GM19452 (cell line): ENCODE measurements at regions not wholly inside any gene's neighbourhood (a gene's known extent, or its start where the extent isn't known, plus 50 kb on each side); places are given as distances from the start of the nearest gene placed in this dataset.
"Not testable (repeated sequence)": the region's sequence is repeated elsewhere in the genome, so short reads cannot be mapped to it uniquely, and the experiment has no call there.

ENCODE experiments used
- ATAC-seq: cut with Tn5 transposase; IDR thresholded peaks from one replicate; pipeline ENCODE4 v1.9.1; 2021; ENCODE audit not compliant: unreplicated experiment

DNA sequence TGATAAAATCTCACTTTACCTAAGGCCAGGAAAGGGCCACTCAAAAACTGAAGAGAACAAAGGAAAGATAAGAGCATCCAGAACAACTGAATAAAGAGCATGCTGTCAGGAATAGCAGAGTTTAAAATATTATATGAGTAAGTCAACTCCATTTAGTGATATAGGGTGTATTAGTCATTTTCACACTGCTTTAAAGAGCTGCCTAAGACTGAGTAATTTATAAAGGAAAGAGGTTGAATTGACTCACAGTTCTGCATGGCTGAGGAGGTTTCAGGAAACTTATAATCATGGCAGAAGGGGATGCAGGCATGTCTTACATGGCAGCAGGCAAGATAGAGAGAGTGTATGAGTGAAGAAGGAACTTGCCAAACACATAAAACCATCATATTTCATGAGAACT lies 778.0 kb upstream of the NECTIN3 start:
- ATAC-seq: no peak

DNA sequence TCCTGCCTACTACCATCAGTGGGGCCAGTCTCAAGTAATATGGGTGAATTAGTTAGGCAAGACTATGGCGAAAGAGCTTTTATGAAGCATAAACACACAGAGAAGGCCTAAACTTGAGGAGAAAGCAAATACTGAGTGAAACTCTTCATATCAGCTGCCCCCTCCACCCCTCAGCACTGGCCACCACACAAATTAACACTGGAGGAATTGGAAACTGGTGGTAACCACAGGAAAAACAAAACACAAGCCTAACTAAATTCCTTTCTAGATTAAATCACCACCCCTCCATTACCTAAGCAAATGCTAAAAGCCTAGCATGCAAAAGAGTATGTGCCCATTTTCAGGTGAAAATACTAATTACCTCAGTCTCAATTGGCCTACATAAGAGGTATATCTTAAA lies 774.7 kb upstream of the NECTIN3 start:
- no peak for ATAC-seq

DNA sequence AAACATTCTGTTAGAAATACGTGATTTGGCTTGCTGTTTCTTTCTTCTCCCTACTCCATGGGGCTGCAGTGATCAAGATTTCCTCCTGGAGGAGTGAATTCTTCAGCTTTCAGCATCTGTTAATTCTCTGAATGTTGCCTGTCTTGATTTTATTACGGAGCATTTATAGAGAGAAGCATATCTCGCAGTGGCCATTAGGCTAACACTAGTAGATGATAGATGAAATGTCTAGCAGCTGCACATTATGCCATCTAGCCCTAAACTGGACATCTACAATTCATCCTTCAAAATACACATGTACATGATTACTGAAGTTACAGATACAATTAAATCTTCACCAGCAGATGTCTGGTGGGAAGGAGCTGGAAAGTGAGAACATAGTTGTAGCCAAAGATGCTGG lies 769.8 kb upstream of the NECTIN3 start:
- ATAC-seq: no peak

DNA sequence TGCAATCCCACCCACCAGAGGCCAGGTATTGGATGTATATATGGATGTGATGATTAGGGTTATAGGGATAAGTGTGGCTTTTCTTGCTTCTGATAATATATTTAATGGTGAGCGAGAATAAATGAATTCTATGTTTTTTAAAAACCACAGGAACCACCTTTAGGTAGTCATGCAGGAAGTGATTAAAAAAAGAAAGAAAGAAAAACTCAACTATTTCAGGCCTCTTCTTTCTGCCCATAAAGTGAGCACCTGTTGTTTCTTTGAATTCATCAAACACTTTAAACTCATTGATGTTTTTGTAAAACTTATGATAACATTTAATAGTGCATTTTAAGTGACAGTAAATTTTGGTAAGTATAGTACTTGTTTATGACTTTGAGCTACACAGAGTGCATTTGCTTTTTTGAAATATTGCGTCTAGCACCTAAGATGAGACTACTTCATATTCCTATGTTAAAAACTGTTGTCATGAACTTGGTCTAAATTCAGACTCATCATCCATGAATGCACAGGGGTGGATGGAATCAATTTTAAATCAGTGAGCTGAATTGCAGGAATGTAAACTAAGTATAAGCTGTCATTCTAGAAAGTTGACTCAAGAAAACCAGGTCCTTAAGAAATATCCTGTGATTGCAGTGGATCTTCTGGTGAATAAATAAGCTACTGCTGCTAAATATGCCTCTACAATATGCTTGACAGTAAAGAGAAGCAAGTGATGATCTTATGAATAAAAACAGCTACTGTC lies 764.4 kb upstream of the NECTIN3 start:
- ATAC-seq: no peak

DNA sequence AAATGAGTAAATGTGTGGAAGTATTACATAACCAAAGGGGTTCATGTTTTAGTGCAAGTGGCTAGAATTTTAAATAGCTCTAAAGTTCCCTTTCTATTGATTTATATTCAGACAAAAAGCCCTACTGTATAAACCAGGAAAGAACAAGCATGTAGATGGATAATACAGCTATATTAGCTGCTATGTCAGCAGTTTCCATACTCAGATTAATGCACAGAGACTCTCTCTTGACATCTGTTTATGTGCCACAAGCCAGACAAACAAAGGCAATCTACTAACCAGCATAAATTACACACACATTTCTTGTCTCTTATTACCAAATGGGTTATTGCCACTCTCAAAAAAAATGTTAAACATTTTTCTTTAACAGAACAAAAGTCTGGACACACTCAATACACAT lies 760.1 kb upstream of the NECTIN3 start:
- ATAC-seq: no peak

DNA sequence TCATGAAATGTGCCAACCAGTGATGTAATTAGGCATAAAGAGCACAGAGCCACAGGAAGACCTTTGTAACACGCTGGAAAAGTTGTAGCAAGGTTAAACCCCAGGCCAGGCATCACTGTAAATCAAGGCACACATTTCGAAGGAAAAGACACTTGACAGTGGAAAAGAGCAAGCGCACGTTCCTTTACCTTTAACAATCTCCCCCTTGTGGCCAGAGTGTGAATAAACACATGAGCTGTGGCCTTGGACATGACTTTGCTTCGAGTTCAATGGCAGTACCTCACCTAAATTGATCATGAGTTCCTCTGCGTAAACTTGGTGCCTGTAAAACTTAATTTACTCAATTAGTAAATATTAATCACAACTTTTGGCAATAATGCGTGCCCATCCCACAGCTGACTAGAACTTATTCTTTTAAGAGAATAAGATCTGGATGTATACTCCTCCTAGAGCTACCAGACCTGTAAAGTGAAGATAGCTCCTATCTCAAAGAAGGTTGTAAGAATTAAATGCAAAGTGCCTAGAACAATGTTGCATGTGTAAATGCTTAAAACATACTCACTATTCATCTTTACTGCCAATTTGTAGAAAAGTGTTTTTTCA lies 757.0 kb upstream of the NECTIN3 start:
- peak; percentile 93 for ATAC-seq

DNA sequence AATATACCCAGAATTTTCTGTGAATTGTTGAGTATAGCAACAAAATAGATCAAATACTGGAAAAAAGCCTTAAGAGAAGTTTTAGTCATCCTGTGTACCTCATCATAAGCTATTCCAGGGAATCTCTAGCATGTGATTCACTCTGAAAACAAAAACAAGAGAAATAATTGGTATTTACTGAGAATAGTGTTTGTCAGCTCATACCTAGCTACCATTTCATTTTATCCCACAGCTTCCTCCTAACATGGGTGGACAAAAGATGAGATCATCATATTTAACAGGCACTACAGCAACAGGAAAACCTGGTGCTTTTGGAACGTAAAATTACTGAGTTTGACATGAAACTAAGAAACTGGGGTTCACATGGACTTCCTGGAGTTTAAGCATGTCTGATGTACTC lies 753.5 kb upstream of the NECTIN3 start:
- ATAC-seq: no peak

DNA sequence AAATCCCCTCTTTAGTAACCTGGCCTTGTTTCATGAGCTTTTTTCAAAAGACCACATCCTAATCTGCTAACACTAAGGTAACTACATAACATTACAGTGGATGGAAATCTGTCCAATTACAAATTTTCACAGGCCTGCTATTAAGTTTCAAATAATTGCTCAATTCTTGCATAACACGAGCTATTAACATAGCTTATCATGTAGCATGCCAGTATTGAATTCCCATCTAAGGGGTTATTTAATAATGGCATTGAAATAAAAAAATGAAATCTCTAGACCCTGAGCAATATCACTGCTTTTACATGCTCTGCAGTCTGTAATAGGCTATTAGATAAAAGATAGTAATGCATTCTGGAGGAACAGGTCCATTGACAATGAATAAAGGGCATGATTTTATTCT lies 748.3 kb upstream of the NECTIN3 start:
- no peak for ATAC-seq

DNA sequence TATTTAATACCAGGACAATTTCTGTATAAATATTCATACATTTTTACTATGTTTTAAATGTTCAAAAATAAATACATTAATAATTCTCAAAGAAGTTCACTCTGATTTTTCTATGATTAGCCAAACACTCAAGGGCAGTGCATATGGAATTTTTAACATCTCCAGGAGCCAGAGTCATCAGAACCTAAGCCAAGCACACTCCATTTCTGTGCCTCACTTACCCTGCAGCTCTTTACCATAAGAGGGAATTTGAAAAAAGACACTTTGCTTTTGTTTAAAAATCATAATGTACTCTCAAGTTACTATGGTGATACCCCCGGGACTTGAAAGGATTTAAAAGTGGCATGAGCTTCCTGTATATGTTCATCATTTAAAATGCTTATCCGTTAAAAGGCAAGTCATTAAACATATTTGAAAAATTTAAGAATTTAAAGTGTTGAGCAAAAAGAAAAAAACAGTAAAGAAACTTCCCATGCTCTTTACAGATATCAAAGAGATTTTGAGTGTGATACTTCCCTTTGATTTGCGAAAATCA lies 747.4 kb upstream of the NECTIN3 start:
- ATAC-seq: no peak

DNA sequence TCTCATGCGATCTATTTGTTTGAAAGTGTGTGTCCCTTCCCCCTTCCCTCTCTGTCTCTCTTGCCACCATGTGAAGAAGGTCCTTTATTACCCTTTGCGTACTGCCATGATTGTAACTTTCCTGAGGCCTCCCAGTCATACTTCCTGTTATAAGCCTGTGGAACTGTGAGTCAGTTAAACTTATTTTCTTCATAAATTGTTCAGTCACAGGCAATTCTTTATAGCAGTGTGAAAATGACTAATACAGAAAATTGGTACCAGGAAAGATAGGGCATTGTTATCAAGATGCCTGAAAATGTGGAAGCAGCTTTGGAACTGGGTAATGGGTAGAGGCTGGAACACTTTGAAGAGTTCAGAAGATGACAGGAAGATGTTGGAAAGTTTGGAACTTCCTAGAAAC lies 743.7 kb upstream of the NECTIN3 start:
- ATAC-seq: no peak

DNA sequence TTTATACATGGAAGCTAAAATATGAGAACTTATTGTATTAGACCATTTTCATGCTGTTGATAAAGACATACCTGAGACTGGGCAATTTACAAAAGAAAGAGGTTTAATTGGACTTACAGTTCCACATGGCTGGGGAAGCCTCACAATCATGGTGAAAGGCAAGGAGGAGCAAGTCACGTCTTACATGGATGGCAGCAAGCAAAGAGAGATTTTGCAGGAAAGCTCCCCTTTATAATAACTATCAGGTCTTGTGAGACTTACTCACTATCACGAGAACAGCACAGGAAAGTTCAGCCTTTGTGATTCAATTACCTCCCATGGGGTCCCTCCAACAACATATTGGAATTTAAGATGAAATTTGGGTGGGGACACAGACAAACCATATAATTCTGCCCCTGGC lies 740.1 kb upstream of the NECTIN3 start:
- not testable (repeated sequence) for ATAC-seq

DNA sequence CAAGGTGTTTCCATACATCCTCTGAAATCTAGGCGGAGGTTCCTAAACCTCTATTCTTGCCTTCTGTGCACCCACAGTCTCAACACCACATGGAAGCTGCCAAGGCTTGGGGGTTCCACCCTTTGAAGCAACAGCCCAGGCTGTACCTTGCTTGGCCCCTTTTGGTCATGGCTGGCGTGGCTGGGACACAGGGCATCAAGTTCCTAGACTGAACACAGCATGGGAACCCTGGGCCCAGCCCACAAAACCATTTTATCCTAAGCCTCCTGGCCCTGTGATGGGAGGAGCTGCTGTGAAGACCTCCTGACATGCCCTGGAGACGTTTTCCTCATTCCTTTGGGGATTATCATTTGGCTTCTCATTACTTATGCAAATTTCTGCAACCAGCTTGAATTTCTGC lies 739.0 kb upstream of the NECTIN3 start:
- no peak for ATAC-seq

DNA sequence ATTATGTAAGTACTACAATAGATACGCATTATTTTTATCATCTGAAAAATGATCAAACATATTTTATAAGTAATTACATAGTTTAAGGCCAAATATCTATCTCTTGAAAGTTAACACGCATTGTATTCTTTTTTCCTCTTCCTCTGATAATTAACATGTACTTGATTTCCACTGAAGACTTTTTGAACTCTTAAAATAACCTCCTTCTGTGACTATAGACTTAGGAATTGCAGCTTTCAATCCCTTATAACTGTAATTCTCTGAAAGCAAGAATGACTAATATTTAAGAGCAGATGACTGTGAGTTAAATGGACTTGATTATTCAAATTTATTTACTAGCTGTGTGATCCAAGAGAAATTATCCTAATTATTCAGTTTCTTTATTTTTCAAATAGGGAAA lies 730.6 kb upstream of the NECTIN3 start:
- no peak for ATAC-seq

DNA sequence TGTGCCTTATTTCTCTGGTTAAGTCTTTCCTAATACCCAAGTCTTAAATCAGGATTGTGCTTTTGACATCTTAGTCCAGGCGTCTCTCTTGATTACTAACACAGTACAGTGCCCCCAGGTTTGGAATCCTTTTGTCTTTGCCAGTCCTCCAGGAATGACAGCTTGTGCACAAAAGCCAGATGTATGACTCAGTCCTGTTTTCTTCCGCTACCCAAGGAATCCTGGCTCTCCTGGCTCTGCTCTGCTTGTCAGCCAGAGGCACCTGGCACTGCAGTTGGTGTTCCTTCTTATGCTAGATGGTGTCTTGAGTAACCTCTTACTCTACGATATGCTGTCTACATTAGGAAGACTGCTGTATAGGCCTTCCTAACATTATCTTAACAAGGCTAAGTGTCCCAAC lies 728.2 kb upstream of the NECTIN3 start:
- ATAC-seq: no peak

DNA sequence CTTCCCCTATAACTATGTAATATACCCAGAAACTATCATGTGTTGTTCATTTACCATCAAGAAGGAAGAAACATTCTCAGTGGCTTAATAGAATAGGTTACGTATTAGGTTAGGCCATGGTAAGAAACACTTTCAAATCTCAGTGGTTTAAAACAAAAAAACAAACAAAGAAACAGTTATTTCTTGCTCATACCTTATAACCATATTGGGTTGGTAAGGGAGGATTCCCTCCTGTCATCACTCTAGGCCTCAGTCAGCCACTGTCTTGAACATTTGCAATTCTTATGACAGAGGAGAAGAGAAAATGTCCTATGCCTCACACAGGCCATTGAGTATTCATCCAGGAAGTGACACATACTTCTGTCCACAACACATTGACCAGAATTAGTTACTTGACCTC lies 727.7 kb upstream of the NECTIN3 start:
- peak; percentile 88 for ATAC-seq

DNA sequence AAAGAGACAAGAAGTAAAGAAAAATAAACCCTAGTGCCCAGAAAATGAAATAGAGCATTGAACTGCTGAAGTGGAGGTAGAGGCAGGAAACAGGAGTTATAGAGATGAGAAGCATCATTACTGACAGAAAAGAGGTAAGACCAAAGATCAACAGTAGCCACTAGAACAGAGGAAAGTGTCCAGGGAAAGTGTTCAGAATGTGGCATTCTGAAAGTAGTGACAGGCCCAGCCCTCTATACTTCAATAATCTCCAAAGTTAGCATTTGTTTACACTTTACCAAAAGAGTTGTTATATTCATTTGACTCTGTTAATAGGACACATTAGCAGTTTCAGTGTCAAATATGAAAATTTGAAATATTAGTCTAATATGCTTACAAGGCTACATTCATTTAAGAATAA lies 727.1 kb upstream of the NECTIN3 start:
- peak; percentile 13 for ATAC-seq

DNA sequence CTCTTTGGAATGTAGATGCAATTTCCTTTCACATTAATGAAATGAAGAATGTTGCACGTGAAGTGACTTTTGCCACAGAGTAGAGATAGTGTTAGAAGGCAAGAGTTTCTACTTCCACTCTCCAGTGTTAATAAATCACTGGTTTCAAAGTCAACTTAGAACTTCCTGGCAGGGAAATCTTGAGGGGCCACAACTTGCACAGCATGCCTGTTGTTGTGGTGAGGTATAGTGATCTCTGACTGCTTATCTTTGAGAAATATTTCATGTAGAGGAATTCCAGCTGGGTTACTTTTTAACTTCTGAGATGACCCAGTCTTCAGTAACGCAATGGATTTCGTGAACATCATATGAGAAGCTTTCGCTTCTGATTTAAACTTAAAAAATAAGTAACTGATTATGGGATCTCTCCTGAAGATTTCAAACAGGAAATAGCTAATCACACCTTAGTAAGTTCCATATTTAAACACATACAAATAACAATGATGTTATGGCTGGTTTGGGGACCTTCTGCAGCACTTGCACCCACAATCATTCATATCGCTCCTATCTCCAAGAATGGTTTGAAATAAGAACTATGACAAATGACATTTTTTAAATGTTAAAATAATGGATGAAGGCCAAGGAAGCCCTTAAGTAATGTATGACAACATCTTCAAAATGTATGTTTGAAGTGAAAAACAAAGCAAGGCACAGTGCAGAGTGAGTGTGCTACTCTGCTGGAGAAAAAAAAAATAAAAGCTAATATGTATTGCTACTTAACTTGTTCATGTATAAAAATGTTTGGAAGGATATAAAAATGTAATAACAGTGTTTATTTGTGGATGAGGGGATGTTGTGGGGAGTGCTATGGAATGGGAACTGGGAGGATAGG lies 726.5 kb upstream of the NECTIN3 start:
- peak; percentile 45 for ATAC-seq

DNA sequence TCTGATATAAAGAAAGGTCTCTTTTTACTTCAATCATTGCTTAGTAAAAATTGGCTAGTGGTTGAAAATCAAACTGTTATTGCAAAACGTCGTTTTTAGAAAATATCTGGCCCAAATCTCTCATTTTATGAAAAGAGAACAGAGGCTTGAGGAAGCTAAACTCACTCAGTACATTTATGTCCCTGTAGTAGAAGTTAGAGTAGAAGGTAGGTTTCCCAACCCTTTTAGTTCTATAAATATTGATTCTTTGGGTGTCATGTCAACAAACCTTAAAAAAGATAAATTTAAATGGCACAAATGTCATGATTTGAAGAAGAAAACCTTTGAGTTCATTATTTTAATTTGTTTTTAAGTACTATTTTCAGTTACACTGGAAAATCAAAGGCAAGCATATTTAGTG lies 722.3 kb upstream of the NECTIN3 start:
- ATAC-seq: no peak

DNA sequence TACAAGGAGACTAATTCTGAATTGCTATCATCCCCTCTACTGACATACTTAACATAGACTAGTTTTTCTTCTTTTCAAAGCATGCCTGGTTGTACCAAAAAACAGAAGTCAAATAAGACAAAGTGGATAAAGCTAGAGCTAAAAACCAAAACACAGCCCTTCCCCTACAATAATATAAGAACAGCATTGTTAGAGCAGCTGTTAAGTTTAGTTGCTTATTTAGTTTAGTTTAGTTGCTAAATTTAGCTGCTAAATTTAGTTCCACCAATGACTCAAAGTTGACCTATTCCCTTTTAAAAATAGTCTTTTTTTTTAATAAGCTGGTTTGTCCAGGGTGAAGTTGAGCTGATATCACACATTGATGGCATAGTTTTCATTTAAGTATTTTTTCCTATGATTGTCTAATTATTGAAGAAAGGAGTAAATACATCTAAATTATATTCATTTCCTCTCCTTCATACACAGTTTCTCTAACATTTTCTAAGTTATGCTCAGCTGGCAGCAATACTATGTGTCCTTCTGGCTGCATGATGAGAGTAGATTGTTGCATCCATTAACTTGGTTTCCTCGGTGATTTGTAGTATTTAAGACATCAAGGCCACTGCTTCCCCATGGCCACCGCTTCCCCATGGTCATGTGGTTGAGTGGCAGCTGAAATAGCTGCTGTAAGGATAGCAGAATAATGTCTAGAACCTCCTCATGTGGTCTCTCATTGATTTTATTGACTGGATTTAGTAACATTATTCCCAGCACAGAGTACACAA lies 718.6 kb upstream of the NECTIN3 start:
- ATAC-seq: no peak

DNA sequence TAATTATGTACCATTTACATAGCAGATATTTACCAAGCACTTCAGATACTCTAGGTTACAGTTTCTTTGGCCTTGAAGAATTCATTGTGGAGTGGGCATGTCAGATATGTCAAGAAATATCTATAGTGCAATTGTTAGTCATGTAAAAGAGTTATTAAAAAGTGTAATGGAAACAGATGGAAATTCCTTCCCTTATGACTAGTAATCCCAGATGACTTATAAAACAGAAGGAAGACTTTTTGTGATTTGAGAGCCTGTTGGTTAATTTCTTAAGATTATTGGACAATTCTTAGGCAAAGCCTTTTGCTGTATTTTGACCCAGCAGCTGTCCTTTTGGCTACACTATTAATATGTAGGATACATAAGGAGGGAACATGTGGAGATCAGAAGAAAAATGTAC lies 708.9 kb upstream of the NECTIN3 start:
- no peak for ATAC-seq

DNA sequence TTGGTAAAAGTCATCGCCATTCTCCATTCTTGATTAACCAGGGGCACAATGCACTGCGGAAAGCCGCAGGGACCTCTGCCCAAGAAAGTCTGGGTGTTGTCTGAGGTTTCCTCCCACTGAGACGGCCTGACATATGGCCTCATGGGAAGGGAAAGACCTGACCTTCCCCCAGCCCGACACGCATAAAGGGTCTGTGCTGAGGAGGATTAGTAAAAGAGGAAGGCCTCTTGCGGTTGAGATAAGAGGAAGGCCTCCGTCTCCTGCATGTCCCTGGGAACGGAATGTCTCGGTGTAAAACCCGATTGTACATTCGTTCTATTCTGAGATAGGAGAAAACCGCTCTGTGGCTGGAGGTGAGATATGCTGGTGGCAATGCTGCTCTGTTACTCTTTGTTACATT lies 704.3 kb upstream of the NECTIN3 start:
- not testable (repeated sequence) for ATAC-seq
